Stimulated activated CD4-positive, alpha-beta T cell treated with anti-CD3 and anti-CD28 coated beads, Interleukin-1b, Interleukin-23, amount 100 ng/mL, for 48 hours (primary cell): ENCODE measurements at regions not wholly inside any gene's neighbourhood (a gene's known extent, or its start where the extent isn't known, plus 50 kb on each side); places are given as distances from the start of the nearest gene placed in this dataset.
"Not testable (repeated sequence)": the region's sequence is repeated elsewhere in the genome, so short reads cannot be mapped to it uniquely, and the experiment has no call there.

Source experiments
- DNase-seq: peaks from one replicate; pipeline ENCODE4 v3.0.0-alpha.2; 2020

DNA sequence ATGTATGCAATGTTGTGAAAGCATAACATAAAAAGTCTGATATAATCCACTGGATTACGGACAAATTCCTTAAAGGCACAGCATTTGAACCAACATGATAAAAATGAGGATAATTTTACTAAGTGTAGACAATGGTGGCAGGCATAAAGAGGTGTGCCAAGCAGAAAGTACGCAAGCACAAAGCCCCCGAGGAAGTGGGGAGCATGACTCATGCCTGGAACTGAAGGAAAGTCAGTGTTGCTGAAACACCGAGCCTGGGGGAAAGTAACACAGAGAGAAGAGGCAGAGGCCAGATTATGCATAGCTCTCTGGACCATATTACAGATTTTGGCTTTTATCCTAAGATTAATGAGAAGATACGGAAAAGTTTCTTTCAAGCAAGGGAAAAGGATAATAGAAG is 490.0 kb upstream of the PHF14 start:
- no peak for DNase-seq

DNA sequence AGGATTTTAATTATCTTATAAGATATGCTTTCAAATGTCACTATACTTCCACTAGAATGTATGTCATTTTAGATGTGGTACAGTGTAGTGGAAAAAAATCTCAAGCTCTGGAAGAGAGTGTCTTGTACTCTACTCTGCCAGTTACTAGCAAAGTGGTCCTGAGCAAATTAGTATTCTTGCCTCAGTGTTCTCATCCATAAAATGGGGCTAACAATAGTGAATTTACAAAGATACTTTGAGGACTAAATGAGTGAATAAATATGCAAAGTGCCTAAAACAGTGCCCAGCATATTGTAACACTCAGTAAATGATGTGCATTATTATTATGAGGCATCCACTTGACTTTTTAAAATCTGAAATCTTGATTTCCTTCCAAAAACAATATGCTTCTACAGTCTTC is 488.9 kb upstream of the PHF14 start:
- no peak for DNase-seq

DNA sequence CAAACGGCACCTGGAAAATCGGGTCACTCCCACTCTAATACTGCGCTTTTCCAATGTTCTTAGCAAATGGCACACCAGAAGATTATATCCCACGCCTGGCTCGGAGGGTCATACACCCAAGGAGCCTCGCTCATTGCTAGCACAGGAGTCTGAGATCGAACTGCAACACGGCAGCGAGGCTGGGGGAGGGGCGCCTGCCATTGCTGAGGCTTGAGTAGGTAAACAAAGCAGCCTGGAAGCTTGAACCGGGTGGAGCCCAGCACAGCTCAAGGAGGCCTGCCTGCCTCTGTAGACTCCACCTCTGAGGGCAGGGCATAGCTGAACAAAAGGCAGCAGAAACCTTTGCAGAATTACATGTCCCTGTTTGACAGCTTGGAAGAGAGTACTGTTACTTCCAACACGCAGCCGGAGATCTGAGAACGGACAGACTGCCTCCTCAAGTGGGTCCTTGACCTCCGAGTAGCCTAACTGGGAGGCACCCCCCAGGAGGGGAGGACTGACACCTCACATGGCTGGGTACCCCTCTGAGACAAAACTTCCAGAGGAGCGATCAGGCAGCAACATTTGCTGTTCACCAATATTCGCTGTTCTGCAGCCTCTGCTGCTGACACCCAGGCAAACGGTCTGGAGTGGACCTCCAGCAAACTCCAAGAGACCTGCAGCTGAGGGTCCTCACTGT is 472.3 kb upstream of the PHF14 start:
- DNase-seq = not testable (repeated sequence)

DNA sequence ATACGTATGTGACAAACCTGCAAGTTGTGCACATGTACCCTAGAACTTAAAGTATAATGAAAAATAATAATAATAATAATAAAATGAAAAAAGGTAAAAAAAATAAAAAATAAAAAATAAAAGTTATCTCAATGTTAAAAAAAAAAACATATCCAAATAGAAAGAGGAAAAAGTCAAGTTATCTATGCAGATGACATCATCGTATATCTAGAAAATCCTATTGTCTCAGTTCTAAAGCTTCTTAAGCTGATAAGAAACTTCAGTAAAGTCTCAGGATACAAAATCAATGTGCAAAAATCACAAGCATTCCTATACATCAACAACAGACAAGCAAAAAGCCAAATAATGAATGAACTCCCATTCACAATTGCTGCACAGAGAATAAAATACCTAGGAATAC is 466.6 kb upstream of the PHF14 start:
- DNase-seq = no peak

DNA sequence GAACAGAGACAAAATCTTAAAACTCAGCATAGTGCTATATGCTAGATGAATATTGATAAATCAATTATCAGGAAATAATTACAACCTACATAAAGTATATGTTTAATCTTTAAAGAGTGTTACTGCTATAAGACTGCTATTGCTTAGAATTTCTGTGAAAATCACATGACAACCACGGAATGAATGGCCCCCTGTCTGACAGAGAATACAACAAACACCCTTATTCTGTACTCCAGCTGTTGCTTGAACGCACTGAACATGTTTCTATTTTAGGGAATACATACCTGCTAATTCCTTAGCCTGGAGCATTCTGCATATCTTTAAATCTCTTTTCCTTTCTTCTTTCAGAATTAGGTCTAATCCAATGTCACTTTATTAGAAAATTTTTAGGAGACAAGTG is 452.4 kb upstream of the PHF14 start:
- no peak for DNase-seq

DNA sequence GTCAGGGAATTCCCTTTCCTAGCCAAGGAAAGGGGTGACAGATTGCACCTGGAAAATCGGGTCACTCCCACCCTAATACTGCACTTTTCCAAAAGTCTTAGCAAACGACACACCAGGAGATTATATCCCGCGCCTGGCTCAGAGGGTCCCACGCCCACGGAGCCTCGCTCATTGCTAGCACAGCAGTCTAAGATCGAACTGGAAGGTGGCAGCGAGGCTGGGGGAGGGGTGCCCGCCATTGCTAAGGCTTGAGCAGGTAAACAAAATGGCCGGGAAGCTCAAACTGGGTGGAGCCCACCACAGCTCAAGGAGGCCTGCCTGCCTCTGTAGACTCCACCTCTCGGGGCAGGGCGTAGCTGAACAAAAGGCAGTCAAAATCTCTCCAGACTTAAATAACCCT is 440.2 kb upstream of the PHF14 start:
- DNase-seq = not testable (repeated sequence)

DNA sequence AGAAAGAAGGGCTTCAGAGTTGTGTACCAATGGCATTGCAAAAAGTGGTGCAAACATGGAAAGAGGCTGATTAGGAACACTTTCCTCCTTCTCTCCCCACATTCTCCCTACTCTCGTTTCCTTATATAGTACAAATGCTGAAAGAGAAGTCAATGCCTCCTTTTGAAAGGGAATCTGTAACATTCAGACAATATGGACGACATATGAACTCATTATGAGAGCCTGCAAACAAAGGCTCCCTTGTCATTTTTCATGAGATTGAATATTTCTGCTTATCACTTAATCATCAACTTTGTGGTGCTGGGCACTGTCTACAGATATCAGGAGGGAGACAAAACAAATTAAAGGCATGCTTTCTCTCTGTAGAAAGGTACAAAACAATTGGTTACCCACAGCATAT is 437.1 kb upstream of the PHF14 start:
- no peak for DNase-seq

DNA sequence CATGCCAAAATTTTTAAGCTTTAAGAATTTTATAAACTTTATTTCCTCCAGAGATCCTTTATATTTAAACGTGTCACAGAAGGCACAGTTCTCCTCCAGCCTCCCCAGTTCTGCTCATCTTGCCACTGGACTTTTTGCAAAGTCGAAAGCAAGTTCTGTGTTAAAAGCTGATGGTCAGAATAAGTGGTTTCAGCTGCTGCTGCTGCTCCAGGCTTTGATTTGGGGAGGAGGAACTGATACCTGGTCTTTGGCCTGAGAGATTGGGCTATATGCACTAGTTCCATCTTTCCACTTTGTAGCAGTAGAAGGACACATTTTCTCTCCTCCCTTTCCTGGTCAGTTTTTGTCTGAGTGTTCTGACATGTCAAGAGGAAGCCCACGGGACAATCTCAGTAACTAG is 435.9 kb upstream of the PHF14 start:
- no peak for DNase-seq

DNA sequence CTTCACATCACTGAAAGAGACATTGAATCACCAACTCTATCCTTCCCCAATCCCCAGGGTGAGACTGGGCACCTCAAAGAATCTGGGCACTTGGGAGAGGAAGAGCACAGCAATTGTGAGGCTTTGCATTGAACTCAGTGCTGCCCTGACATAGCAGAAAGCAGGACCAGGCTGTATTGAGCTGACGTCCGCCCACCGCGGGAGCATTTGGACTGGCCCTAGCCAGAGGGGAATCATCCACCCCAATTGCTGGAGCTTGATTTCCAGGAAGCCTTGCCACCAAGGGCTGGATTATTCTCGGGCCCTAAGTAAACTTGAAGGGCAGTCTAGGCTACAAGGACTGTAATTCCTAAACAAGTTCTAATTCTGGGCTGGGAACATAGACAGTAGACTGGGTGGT is 416.3 kb upstream of the PHF14 start:
- no peak for DNase-seq

DNA sequence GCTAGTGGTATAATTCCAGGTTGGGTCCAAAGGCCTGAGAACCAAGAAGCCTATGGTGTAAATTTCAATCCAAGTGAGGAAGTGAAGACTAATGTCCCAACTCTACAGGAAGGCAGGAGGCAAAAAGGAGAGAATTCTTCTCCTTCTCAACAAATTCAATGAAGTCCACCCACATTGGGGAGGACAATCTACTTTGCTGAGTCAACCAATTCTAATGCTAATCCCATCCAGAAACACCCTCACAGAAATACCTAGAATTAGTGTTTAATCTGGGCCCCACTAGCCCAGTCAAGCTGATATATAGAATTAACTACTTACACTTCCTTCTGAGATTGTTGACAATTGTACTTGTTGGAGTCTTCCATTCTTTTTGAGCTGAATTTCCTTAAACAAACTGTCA is 413.2 kb upstream of the PHF14 start:
- DNase-seq = no peak

DNA sequence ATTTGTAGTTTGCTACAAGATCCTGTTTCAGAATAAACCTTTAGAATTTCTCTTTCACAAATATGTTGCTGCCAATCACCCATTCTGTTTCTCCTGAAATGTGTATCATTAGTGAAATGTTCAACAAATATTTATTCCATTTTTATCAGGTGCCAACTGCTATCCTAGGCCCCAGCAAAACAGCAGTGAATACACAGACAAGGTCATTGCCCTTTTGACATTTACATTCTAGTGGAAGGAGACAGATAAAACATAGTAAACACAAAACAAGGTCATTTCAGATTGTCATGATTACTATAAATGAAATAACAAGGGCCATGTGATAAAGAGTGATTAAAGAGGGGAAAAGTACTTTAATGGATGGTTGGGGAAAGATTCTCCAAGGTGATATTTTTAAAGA is 404.8 kb upstream of the PHF14 start:
- no peak for DNase-seq

DNA sequence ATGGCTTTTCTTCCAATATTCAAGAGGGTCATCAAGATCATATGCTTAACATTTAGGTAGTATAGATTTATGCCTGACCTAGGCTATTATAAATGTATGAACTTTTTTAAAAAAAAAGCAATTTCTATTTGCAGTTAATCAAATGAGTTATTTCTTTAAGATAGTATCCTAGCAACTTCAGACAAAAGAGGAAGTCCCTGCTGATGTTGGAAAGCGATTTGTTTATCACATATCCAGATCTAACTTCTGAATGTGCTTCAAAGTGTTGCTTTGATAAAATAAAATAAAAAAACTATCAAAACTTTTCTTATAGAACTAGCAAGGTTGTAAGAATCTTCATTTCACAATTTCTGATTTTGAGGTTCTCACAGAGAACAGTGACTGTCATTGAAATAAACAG is 401.9 kb upstream of the PHF14 start:
- no peak for DNase-seq

DNA sequence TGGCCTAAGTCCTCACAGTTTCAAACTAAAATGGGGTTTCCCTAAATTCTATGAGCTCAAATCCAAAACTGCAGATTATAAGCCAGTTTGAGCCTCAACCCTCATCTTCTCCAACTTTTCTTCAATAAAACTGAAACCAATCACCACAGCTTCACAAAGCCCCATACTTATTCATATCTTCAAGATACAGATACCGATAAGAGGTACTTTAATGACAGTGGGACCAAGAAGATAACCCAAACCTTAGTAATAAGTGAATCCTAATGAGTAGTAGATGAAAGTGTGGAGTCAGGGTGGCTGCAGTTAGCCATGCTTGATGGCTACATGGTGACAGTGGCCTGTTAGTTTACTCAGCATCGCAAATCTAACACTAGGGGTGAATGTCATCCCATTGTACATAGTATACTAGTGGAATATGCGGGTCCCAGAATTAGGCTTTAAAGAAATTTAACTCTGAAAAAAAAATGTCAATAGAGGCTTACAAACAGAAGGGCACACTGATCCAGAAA is 395.8 kb upstream of the PHF14 start:
- no peak for DNase-seq

DNA sequence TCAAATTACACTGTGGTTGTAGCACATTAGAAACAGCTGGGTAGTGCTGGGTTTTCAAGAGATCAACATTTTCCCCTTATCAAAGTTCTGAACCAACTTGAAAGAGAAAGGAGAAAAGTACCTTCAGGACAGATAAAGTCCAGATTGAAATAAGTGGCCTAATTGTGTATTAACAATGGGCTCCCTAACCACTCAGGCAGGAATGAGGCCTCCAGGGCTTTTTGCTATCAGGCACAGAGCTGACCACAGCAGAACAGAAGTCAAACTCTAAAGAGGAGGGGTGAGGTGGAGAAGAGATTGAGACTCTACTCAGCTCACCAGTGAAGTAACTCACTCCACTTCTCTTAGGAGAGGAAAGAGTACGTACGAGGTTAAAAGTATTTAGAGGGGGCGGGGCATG is 394.1 kb upstream of the PHF14 start:
- no peak for DNase-seq

DNA sequence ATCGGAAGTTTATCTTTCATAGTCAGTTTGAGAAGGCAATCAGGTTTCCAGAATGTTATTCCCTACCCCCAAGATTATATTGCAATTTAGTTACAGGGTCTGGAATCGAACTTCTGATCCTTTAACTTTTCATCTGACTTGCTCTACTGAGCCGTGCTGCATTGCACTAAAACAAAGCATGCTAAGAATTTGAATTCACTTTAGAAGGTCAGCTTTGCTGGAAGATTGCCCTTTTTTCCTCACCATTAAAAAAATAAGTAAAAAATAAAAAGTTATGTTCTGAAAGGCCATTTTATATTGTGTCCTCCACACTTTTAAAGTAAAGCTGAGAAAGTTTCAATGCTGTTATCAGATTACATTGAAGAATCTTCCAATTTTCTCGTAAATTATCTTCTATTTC is 388.8 kb upstream of the PHF14 start:
- DNase-seq = no peak

DNA sequence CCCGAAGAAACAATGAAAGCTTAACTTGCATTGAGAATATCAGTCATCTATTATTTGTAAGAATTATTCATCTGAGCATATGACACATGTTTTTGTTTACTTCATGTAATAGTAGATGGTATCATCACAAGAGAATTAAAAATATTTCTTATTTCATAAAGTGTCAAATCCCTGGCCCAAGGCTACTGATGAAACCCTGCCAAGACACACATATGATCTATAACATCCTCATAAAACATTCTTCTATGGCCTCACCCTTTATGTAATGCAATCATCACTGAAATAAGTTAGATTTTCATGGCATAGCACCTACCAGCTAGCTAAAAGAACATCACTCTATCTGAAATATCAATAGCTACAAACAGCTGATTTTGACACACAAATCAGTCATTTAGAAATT is 385.6 kb upstream of the PHF14 start:
- DNase-seq = no peak

DNA sequence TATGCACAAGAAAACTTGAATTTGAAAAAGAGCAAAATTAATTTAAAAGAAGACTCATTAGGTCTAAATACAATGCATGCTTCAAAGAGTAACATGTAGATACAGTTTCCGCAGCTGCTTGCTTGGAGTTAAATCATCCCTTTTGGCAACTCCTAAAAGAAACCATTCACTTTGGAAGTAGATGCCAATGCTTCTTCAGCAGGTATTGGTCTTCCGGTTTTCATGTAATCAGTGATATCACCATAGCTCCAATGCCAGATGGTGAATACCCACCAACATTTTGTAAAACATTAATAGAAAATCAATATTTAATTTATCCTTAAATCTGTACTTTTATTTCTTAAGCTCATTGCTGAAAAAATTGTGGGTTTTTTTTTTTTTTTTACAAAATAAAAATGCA is 381.1 kb upstream of the PHF14 start:
- no peak for DNase-seq

DNA sequence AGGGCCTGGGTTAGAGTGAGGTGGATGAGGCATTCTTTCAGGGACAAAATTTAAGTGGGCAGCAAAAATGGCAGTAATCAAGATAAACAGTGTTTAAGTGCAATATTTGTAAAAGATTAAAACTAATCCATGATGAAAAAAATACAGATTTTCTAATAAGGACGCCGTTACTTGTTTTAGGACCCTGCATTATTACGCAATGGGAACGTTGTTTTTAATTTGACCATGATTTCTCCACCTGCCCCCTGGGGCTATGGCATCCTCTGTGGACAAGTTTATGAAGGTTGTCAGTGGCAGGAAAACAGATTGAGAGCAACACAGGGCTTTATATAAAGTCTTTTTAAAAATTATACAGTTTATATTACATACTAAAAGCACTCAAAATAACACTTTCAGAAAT is 380.6 kb upstream of the PHF14 start:
- no peak for DNase-seq

DNA sequence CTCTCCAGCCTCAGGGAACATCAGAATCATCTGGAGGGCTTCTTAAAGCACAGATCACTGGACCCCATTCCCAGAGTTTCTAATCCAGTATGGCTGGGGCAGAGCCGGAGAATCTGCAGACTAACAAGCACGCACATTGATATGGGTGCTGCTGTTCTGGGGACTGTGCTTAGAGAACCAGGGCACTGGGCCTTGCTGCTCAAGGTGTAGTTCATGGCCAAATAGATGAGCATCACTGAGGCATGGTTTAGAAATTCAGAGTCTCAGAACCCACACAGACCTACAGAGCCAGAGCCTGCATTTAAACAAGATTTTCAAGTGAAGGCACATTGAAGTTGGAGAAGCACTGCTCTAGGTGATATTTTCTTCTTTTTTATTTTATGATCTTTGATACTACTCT is 376.8 kb upstream of the PHF14 start:
- DNase-seq = no peak

DNA sequence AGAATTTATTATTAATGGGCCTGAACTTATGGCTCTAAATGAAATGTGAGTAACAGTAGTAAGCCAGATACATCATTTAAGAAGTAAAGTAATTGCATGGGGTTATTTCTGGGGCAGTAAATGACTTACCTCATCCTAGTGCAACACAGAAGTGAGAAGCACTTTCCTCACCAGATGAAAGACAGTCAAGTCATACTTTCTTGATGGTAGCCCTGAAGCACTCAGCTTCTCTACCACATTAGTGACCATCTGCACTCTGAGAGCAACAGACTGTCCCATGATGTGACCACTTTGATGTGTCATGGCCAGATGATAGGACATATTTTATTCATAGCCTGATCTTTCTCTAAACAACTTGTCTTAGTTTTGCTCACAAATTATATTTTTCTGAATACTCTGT is 369.5 kb upstream of the PHF14 start:
- DNase-seq = no peak

DNA sequence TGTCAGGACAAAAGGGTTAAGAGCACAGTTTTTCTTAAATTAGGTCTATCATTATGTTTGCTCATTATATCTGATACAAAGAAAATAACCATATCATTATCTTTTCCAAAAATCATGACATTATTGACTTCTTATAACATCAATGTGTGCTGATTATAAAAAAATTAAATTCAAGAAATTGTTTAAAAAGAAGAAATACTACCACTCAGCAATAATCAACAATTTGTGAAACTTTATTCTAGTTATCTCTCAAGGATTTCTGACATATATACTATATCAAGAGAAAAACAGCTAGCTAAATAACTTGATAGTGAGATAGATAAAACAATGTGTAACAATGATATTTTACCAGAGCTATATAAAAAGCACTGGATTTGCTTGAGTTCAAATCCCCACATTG is 360.7 kb upstream of the PHF14 start:
- no peak for DNase-seq

DNA sequence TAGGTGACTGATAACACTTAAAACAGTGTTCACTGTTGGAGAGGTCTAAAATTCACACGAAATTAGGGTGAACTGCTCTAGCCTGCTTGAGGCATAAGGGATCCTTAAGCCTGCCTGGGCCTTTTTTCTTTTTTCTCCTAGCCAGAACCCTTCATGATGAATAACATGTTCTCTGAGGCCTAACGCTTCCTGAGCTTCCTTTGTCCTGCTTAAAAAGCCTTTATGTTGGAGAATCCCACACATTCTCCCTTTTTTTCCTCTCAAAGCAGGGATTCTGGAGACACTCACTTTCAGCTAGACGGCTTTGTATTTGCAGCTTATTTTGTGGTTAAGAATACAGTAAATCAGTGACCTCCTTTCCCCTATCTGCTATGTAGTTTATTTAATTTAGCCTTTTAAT is 354.7 kb upstream of the PHF14 start:
- DNase-seq = no peak

DNA sequence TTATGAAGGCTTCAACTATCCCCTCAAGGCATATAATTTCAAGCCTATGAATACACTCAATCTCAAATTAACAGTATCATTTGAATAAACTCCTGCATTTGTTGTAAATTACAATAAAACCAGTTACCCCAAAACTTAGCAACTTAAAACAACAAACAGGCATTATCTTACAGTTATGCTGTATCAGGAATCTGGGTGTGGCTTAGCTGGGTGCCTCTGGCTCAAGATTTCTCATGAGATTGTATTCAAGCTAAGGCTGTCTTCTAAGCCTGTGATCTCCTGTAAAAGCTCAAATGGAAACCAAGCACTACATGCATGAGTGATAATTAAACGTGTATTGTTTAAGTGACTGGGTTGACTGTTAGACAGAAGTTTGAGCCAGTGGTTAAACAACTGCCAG is 341.0 kb upstream of the PHF14 start:
- DNase-seq = no peak

DNA sequence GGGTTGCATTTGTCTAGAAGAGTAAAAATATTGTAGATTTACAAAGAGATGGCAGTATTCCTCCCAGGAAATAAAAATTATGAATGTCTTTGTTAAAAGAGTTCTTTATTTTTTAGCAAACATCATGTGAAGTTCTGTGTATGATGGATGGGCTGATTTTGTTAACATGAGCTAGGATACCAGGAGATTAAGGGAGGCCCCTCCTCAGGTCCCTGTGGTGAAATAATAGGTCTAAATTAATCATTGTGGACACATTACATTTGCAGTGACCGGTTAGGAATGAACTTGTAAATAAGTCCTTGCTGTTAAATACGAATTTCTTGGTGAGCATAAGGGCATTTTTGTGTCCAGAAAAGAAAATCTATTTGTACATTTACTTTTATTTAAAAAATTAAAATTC is 339.4 kb upstream of the PHF14 start:
- DNase-seq = no peak

DNA sequence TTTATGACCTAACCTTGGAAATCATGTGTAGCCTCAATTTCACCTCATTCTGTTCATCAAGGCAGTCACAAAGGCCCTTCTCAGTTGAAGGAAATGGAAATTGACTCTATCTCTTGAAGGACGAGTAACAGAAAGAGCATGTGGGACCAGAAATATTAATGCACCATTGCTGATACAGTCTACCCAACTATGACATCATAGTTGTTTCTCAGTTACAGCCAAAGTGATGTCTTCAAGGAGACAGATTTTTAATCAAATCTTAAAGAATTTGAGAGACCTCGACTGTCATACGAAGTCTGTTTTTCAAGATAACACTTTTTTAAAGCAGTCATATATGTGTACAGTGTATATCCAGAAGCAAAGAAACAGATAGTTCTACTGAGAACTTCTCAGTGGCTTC is 335.7 kb upstream of the PHF14 start:
- DNase-seq = no peak

DNA sequence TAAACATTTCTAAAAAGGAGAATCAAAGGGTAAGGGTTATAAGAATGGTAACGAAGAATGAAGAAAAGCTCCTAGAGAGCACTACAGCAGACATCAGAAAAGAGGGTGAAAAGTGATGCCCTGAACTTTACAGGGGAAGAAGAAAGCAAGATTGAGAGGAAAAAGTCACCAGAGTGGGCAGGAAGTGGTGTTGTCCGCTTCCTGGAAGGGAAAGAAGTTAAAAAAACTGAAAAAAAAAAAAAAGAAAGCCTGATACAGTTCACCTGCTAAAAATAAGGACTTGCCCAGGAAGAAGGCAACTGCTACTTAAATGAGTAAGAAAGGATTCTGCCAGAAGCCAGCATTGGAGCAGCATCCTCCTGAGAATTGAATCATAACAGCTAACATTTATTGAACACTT is 330.1 kb upstream of the PHF14 start:
- DNase-seq = no peak
